ENCODE measurements at regions not wholly inside any gene's neighbourhood (a gene's known extent, or its start where the extent isn't known, plus 50 kb on each side); places are given as distances from the start of the nearest gene placed in this dataset.

DNA sequence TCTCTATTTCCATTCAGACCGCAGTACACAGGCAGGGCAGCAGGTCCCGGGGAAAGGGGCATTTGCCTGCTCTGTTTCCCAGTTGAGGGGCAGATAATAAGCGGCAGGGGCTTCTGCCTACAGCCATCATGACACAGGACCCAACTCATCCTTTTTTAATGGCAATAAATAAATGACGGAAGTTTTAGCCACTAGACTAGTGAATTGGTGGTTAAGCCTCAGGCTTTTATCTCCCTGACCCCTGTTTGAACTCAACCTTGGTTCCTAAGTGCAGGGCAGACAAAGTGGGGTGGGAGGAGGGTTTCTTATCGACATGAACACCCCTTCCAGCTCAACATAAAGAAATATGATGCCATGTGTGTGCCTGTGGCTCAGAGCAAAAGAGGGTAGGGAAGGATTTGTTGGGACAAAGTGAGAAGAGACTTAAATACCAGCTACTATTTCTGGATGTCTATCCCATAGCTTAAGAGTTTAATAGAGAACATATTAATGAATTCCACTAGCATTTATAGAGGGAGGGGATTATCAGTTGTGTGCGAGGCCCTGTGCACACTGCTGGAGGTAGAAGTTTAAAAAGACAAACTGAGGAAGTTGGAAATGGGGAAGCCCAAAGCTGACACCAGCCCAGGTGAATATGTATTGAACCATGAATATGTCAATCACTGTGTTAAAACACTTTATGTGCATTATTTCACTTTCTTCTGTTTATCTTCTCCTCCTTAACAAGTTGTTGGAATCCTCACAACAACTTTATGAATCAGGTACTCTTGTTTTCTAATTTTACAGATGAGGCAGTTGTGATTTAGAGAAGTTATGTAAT lies 939.4 kb downstream of the MCTP2 start:
- TF ChIP-seq POLR2AphosphoS5 (IDR thresholded peaks at IDR 0.05; ENCODE audit: low read depth, low read length) (no peak), POLR2A (IDR thresholded peaks at IDR 0.05; ENCODE audit: low read depth, low read length) (no peak)

Data from GM12891 (cell line).